Epidermal melanocyte (primary cell): ENCODE measurements at regions not wholly inside any gene's neighbourhood (a gene's known extent, or its start where the extent isn't known, plus 50 kb on each side); places are given as distances from the start of the nearest gene placed in this dataset.

Experiments
- DNase-seq: peaks from one replicate; pipeline ENCODE4 v3.0.0; 2011; ENCODE audit warnings: low spot score; ENCODE audit not compliant: insufficient read length

DNA sequence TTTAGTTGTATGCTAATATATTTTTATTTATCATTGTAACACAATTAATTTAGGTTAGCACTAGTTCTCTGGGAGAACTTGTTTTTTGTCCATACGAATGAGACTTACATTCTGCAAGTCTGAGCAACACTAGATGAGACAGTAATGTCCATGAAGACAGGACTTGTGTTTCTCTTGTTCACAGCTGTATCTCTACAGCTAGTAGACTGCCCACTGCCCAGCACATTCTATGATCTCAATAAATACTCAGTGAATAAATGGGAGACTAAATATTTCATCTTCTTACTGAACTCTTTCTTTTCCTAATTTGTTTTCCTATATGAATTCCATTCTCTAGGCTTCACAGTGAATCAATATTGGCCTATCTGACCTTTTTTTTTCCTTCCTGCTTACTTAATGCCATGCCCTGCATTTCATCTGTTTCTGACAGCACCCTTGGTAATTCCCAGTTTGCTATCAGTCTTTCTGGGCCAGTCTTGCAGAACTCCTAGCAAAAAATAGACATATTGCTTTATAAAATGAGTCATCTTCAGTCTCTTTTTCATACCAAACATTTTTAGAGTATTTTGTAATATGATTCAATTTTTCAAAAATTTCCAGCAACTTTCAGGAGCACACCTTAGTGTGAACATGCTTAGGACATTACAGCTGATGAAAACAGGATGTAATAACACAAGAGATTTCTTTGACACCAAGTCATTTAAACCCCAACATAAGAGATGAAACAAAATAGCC is 185.5 kb upstream of the ATP2B1 start:
- DNase-seq = no peak

DNA sequence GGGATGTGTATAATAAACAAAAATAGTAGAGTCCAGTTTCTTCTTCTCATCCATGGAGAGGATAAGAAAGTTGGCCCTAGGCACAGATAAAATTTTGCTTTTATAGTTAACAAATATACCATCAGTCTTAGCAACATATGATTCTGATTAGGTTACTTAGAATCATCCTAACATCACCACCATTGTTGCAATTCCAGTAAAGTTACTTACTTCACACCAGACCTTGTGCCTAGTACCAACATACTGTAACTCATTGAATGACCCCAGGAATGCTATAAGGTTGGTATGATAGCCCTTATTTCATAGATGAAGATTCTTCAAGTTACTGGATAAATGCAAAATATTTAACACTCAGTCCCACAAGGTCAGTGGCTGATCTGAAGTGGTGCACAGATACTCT is 183.8 kb upstream of the ATP2B1 start:
- DNase-seq = no peak

DNA sequence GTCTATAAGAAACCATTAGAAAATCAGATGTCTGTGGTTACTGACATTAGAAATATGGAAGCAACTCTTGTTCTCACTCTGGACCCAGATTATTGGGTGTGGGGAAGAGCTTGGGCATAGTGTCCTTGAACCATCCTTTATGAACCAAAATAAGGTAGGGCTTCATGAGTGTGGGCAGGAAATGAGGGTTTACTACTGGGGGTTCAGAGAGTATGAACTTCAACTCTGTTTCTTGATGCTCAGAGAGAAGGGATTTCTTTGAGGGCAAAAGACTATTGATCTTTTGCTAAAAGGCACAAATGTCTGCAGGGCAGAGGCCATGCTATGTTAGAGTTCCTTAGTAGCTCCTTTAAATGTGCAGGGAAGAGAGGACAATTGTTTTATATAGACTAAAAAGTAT is 183.3 kb upstream of the ATP2B1 start:
- DNase-seq = no peak

GRCh38 chr12:89890161-89890560 is 181.5 kb upstream of the ATP2B1 start:
- DNase-seq = no peak

- DNase-seq = no peak
These were observed 180.4 kb upstream of the ATP2B1 start for GRCh38 chr12:89889062-89889461.

DNA sequence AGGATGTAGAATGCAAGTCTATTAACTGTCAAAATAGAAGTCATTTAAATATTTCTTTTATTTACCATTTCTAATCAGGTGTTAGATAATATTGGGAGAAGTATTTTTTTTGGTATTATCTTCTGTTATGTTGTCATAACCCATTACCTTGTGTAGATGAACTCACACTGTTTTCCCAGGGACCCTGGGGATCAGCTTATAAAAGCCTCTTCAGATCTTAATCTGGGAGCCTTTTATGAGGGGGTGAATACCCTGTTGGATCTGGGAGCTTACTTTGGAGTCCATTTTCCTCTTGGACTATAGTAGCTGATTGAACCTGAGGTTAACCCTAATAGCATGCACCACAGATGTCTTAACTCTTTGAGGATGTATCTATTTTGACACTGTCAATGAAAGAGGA is 176.3 kb upstream of the ATP2B1 start:
- DNase-seq = no peak

DNA sequence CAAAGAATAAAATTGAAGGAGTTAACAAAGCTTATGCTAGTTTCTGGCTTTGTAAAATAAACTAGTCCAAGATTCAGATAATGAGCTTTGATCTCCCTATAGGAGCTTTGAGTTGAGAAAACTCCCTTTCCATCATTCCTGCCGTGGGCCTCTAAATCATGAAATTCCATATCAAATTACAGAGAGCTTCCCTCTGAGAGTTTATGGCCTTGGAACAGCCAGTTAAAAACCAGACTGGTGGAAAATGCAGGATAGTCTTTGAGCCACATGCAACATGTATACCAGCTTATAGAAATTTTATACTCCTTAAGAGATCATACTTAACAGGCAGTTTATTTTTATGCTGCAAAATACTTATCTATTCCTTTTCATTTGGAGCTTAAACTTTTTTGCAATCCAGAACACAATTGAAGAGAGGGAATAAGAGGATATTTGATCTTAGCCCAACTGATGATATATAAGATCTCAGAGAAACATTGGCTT is 175.8 kb upstream of the ATP2B1 start:
- no peak for DNase-seq

- DNase-seq = no peak
These were observed 175.2 kb upstream of the ATP2B1 start for GRCh38 chr12:89883630-89884389.

- no peak for DNase-seq
These were observed 174.2 kb upstream of the ATP2B1 start for GRCh38 chr12:89882792-89883191.

DNA sequence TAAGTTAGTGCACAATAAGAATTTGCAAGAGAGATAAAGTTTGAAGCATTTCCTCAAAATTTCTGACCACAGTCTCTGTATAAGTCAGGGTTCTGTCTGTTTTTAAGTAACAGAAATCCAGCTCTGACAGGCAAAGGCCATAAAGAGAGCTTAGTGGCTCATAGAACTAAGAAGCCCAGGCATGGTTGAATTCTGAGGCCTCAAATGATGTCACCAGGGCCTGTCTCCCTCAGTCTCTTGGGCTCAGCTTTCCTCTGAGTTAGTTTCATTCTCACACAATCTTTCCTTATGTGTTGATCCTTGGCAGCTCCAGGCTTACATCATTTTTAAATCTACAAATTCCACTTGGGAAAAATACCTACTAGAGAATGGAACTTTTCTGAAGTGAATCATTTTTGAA is 173.4 kb upstream of the ATP2B1 start:
- no peak for DNase-seq

DNA sequence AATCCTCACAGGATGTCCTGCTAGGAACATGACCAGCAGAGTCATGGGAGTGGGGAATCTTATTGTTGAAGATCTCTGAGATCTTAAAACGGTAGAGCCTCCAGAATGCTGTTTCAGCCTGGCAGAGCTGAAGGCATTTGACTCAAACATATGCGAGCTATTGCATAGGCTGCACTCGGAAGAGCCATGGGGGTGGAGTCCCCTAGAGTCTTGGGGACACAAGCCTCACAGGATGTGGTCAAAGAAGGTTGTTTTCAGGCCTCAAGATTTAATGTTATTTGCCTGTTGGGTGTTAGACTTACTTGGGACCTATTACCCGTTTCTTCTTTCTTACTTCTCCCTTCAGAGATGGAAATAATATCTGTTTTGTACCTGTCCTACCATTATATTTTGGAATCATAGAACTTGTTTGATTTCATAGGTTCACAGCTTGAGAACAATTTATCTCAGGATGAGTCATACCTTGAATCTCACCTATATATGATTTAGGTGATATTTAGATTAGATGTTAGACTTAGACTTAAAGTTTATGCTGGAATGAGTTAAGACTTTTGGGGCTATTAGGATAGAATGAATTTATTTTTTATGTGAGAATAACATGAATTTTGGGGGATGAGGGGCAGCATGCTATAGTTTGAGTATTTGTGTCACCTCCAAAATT is 172.2 kb upstream of the ATP2B1 start:
- DNase-seq = no peak

DNA sequence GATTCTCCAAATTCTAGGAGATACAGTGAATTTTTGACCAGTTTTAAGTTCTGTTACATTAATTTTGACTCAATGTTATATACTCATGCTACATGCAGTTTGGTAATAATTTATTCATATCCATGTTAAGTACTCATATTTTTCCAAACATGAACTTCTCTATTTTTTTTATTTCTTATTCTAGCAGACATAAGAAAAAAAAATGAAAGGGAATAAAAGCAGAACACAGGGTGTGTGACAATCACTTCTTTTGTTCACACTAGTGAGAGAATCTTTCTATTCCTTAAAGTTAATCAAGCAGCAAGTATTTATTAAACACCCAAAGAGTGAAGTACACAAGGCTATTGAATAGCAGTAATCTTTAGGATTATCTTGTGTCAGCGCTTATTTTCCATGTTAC is 171.1 kb upstream of the ATP2B1 start:
- DNase-seq = no peak

DNA sequence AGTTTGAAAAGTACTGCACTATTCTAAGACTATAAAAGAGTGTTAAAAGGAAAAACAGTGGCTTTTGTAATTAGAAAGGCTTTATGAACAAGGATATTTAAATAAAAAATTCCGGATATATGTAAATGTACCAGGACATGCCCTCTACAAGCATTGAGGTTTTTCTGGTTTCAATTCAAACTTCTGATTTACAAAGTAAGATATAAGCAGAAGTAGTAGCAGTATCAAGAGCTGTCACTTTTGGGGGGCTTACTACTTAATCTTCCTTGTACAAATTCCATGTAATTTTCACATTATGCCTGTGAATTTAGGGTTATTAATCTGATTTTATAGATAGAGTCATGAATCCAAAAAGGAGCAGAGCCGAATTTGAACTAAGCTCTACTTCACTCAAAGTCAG is 170.3 kb upstream of the ATP2B1 start:
- no peak for DNase-seq

DNA sequence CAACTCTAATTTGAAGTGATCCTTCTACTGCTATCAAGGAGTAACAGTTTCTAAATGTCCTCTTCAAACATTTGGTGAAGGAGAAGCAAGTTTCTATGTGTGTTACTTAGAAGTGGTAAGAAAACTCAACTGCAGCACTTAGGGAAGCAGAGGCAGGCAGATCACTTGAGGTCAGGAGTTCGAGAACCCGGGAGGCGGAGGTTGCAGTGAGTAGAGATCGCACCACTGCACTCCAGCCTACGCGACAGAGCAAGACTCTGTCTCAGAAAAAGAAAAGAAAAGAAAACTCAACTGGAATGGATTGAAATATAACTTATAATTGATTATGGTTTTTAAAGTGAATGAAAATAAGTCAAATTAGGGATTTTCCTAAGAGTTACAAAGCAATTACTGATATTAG is 169.7 kb upstream of the ATP2B1 start:
- DNase-seq = no peak

GRCh38 chr12:89877671-89878070 is 169.0 kb upstream of the ATP2B1 start:
- no peak for DNase-seq

GRCh38 chr12:89877136-89877535 is 168.5 kb upstream of the ATP2B1 start:
- no peak for DNase-seq

GRCh38 chr12:89875809-89876208 is 167.2 kb upstream of the ATP2B1 start:
- no peak for DNase-seq

GRCh38 chr12:89875225-89875624 is 166.6 kb upstream of the ATP2B1 start:
- no peak for DNase-seq

- no peak for DNase-seq
These were observed 165.5 kb upstream of the ATP2B1 start for GRCh38 chr12:89874146-89874545.

- DNase-seq = no peak
These were observed 165.1 kb upstream of the ATP2B1 start for GRCh38 chr12:89873745-89874144.

- DNase-seq = no peak
These were observed 164.4 kb upstream of the ATP2B1 start for GRCh38 chr12:89872922-89873630.
